Choroid plexus epithelial cell (primary cell): ENCODE measurements at regions not wholly inside any gene's neighbourhood (a gene's known extent, or its start where the extent isn't known, plus 50 kb on each side); places are given as distances from the start of the nearest gene placed in this dataset.

ENCODE experiments used
- DNase-seq: peaks from one replicate; pipeline ENCODE4 v3.0.0-alpha.2; 2010; ENCODE audit warnings: low read depth
- H3K4me3 ChIP-seq: 2 replicates; pipeline ENCODE4 v1.5.1; 2011; ENCODE audit warnings: low read depth, mild to moderate bottlenecking, control low read depth, low read length, moderate library complexity
- TF ChIP-seq, protein P1 (sequence below): conservative IDR thresholded peaks from 2 replicates; pipeline ENCODE4 v1.5.1; 2011; ENCODE audit warnings: low read depth, mild to moderate bottlenecking, control low read depth, inconsistent platforms, low read length, moderate library complexity

DNA sequence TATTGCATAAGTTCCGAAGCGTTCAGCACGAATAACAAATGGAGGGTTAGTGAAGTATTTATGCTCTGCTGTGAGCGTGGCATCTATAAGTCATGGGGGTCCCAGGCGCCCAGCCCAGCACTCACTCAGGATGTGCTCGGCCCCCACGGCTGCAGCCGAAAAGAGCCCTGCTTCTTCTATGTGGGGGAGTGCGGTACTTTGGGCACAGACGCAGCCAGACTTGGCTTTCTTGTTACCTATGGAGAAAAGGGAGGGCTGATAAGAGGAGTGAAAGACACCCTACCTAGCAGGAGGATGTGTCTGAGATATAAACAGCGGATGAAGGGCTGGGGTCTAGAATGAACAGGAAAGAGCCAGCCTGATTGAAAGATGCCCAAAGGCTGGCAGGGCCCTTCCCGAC is 51.4 kb downstream of the MRPL36 start:
- H3K4me3 ChIP-seq, result no peak overlapping the region
- TF ChIP-seq, protein P1, sequence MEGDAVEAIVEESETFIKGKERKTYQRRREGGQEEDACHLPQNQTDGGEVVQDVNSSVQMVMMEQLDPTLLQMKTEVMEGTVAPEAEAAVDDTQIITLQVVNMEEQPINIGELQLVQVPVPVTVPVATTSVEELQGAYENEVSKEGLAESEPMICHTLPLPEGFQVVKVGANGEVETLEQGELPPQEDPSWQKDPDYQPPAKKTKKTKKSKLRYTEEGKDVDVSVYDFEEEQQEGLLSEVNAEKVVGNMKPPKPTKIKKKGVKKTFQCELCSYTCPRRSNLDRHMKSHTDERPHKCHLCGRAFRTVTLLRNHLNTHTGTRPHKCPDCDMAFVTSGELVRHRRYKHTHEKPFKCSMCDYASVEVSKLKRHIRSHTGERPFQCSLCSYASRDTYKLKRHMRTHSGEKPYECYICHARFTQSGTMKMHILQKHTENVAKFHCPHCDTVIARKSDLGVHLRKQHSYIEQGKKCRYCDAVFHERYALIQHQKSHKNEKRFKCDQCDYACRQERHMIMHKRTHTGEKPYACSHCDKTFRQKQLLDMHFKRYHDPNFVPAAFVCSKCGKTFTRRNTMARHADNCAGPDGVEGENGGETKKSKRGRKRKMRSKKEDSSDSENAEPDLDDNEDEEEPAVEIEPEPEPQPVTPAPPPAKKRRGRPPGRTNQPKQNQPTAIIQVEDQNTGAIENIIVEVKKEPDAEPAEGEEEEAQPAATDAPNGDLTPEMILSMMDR, result no peak
- DNase-seq, result no peak

DNA sequence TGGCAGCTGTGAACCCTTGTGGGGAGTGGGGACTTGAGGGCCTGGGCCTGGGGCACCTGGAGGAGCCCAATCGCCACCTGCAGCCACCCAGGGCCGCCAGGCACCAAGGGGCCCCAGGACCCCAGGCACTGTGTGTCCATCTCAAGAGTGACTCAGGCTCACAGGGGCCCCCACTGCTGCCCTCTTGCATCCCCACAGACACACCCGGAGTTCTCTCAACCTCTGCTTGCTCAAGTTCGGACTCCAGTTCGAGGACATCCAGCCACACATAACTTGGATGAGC is 51.9 kb downstream of the MRPL36 start:
- TF ChIP-seq, protein P1, result no peak
- H3K4me3 ChIP-seq, result no peak overlapping the region
- no peak for DNase-seq

DNA sequence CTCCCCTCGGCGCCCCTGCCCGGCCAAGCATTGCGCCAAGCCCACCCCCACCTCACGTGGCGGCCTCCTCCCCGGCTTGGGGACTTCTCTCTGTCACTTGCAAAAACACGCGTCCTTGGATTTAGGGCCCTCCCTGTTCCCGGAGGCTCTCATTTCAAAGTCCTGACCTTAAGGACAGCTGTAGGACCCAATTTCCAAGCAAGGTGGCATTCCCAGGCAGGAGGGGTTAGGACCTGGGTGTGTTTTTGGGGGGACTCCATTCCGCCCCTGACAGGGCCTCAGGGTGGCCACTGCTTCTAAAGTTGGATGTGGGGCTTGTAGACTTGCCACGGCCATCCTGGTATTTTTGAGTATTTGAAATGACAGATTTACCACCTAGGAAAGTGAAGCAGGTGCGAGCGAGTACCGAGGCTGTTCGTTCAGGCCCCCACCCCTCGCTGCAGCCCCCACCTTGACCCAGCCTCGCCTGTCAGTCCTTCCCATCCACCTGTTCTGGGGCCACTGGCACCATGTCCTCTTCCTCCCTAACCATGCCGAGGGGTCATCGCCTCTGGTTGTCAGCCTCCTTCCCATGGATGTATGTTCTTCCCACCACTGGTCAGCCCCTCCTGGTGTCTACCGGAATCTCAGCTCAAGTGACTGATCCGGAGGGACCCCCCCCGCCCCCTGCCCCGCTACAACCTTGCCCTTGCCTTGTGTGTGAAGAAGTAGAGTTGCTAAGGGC is 52.4 kb downstream of the MRPL36 start:
- TF ChIP-seq, protein P1, result no peak

DNA sequence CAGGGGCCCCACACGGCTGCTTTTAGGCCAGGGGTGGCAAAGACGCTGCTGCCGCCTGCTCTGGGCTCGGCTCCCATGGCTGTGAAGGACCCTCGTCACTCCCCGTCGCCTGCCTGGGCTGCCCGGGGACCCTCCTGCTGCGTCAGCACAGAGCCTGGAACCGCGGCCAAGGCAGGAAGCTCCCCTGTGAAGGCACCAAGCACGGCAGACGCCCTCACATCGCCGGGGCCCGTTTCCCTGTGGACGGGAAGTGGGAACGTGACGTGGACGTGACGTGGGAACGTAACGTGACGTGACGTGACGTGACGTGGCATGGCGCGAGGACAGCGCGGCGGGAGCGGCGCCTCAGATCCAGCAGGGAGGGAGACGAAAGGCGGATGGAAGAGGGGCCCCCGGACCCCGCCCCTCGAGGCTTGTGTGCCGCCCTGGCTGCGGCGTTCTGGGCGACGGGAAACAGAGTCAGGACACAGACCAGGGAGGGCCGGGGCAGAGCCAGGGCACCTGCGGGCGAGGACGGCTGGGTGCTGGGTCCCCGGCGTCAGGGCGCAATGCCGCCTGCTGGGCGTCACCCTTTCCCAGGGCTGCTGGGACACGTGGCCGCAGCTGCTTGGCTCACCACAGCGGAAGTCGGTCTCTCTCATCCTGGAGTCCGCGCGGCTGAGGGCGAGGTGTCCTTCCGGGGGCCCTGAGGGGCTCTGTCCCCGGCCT is 53.1 kb downstream of the MRPL36 start:
- H3K4me3 ChIP-seq, result no peak overlapping the region
- DNase-seq, result no peak
- TF ChIP-seq, protein P1, result no peak

More for the DNA sequence above, 52.4 kb downstream of the MRPL36 start:
- no peak for DNase-seq
- H3K4me3 ChIP-seq, result no peak overlapping the region

DNA sequence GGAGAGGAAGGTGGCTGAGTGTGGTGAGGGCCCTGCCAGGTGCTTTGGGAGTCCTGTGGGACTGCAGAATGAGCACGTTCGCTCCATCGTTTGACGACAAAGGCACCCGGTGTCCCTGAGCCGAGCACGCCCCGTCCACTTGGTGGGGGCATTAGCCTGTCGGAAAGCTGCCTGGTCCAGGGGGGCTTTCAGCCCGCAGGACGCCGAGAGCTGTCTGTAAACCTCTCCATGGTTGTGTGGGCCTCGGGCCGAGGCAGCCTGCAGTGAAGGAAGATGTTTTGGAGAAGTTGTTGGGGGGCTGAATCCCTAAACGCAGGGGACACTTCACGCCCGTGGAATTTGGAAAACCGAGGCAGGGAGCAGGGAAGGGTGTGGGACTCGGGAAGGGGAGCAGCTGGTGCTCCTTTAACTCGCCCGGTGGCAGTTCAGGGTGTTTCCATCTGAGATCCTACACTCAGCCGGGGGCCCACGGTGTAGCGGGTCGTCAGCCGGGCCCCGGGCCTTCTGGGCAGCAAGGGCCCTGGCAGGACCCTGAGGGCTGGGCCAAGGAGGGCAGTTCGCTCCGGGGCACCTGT is 53.8 kb downstream of the MRPL36 start:
- TF ChIP-seq, protein P1, result no peak
- H3K4me3 ChIP-seq, result no peak overlapping the region
- DNase-seq, result no peak

DNA sequence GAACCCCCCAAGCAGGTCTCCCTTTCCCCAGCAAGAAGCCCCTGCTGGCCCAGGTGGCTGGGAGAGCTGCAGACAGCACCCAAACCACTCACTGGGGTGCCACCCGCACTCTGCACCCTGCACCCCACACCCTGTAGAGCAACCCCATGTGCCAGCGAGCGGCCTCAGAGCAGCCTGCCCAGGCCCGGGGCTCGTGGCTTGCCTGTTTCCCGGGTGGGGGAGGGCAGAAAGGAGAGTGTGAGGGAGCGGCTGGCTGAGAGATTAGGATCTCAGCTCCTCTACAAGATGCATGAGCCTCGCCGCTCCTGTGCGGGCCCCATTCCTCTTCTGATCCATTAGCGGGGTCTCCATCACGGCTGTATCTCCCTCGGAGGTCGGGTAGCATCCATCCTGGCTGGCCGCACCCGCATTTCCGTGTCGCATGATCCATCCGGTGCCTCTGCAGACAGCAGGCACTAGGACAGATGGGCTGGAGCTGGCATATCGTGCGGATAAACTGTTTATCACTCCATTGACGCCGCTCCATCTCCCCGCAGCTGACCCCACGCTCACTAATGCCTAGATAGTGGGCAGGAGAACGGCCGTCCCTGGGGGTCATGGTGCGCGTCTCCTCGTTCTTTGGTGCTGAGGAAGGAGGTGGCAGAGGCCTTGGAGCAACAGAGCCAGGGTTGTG is 54.4 kb downstream of the MRPL36 start:
- DNase-seq, result no peak
- TF ChIP-seq, protein P1, result no peak
- H3K4me3 ChIP-seq, result no peak overlapping the region
